Glutamatergic neuron (in vitro differentiated cells): ENCODE measurements at regions not wholly inside any gene's neighbourhood (a gene's known extent, or its start where the extent isn't known, plus 50 kb on each side); places are given as distances from the start of the nearest gene placed in this dataset.

Source experiments
- DNase-seq: peaks from one replicate; pipeline ENCODE4 v3.0.0; 2022
- H3K27ac Mint-ChIP-seq: one replicate; pipeline ENCODE4 v1.8.0; 2020; ENCODE audit warnings: mild to moderate bottlenecking, mixed read lengths, inconsistent platforms; ENCODE audit not compliant: unreplicated experiment
- H3K27me3 Mint-ChIP-seq: one replicate; pipeline ENCODE4 v1.8.0; 2020; ENCODE audit warnings: mild to moderate bottlenecking, moderate library complexity, mixed read lengths, inconsistent platforms; ENCODE audit not compliant: unreplicated experiment
- H3K36me3 Mint-ChIP-seq: one replicate; pipeline ENCODE4 v1.8.0; 2020; ENCODE audit warnings: mild to moderate bottlenecking, mixed read lengths, inconsistent platforms; ENCODE audit not compliant: unreplicated experiment
- H3K4me1 Mint-ChIP-seq: one replicate; pipeline ENCODE4 v1.8.0; 2020; ENCODE audit warnings: mild to moderate bottlenecking, low read depth, mixed read lengths, inconsistent platforms; ENCODE audit not compliant: unreplicated experiment
- H3K4me3 Mint-ChIP-seq: one replicate; pipeline ENCODE4 v1.8.0; 2020; ENCODE audit warnings: mild to moderate bottlenecking, mixed read lengths, inconsistent platforms; ENCODE audit not compliant: unreplicated experiment
- H3K9me3 Mint-ChIP-seq: one replicate; pipeline ENCODE4 v1.8.0; 2020; ENCODE audit warnings: mild to moderate bottlenecking, moderate library complexity, mixed read lengths, inconsistent platforms; ENCODE audit not compliant: unreplicated experiment
- CTCF ChIP-seq: fragments of 200-600 bp; sonication (generic); IDR thresholded peaks from one replicate; pipeline ENCODE4 v1.5.0; 2021; ENCODE audit not compliant: partially characterized antibody, unreplicated experiment

- Mint-ChIP-seq H3K4me3 (no peak overlapping the region), H3K27ac (no peak overlapping the region), H3K36me3 (peaks cover 6% of the 10 kb centered on the region), H3K27me3 (no peaks in the 10 kb centered on the region), H3K9me3 (peaks cover 5% of the 10 kb centered on the region), H3K4me1 (no peaks in the 10 kb centered on the region)
- no peak for DNase-seq
- no peak for TF ChIP-seq CTCF
These were observed 66.9 kb upstream of the MC3R start for GRCh38 chr20:56181583-56181982.

- peaks cover 6% of the 10 kb centered on the region for H3K9me3 Mint-ChIP-seq
- H3K4me3 Mint-ChIP-seq, result no peak overlapping the region
- DNase-seq, result no peak
- no peak overlapping the region for H3K27ac Mint-ChIP-seq
- H3K4me1 Mint-ChIP-seq, result no peaks in the 10 kb centered on the region
- no peak for TF ChIP-seq CTCF
- H3K36me3 Mint-ChIP-seq, result peaks cover 6% of the 10 kb centered on the region
- no peaks in the 10 kb centered on the region for H3K27me3 Mint-ChIP-seq
These were observed 60.9 kb upstream of the MC3R start for GRCh38 chr20:56187534-56188165.

GRCh38 chr20:56194042-56194441 is 54.5 kb upstream of the MC3R start:
- no peak for DNase-seq
- H3K4me3 Mint-ChIP-seq, result no peak overlapping the region
- no peak for TF ChIP-seq CTCF
- no peaks in the 10 kb centered on the region for H3K4me1 Mint-ChIP-seq
- peaks cover 2% of the 10 kb centered on the region for H3K9me3 Mint-ChIP-seq
- no peak overlapping the region for H3K27ac Mint-ChIP-seq
- peaks cover 3% of the 10 kb centered on the region for H3K36me3 Mint-ChIP-seq
- peaks cover 2% of the 10 kb centered on the region for H3K27me3 Mint-ChIP-seq

GRCh38 chr20:56195946-56196345 is 52.6 kb upstream of the MC3R start:
- Mint-ChIP-seq H3K36me3 (peaks cover 16% of the 10 kb centered on the region), H3K4me3 (no peak overlapping the region), H3K4me1 (no peaks in the 10 kb centered on the region), H3K27me3 (peaks cover 2% of the 10 kb centered on the region), H3K27ac (no peak overlapping the region), H3K9me3 (peaks cover 3% of the 10 kb centered on the region)
- TF ChIP-seq CTCF, result no peak
- no peak for DNase-seq
